GM23338 (cell line): ENCODE measurements at regions not wholly inside any gene's neighbourhood (a gene's known extent, or its start where the extent isn't known, plus 50 kb on each side); places are given as distances from the start of the nearest gene placed in this dataset.

Source experiments
- ATAC-seq: fragments of 200-7000 bp; cut with Tn5 transposase; 3 replicates; pipeline ENCODE4 v1.9.1; 2020
- DNase-seq: peaks from one replicate; pipeline ENCODE4 v3.0.0-alpha.2; 2015; ENCODE audit warnings: low spot score
- H2AFZ ChIP-seq: fragments of 200-600 bp; sonication (generic); 2 replicates; pipeline ENCODE4 v1.8.0; 2016; ENCODE audit warnings: antibody characterized with exemption, mild to moderate bottlenecking, moderate library complexity
- H3F3A ChIP-seq: fragments of 200-600 bp; sonication (generic); replicated peaks from 2 replicates; pipeline ENCODE4 v1.8.0; 2017; ENCODE audit warnings: antibody characterized with exemption, mixed run types, low read depth
- H3K27ac ChIP-seq: fragments of 200-600 bp; sonication (generic); 2 replicates; pipeline ENCODE4 v1.6.1; 2016; ENCODE audit warnings: low read depth
- H3K27me3 ChIP-seq: fragments of 200-600 bp; sonication (generic); 2 replicates; pipeline ENCODE4 v1.8.0; 2016; ENCODE audit warnings: mild to moderate bottlenecking, mixed run types, moderate library complexity; ENCODE audit not compliant: insufficient read depth
- H3K36me3 ChIP-seq: fragments of 200-600 bp; sonication (generic); 2 replicates; pipeline ENCODE4 v1.8.0; 2016; ENCODE audit warnings: mild to moderate bottlenecking; ENCODE audit not compliant: insufficient read depth
- H3K4me1 ChIP-seq: fragments of 200-600 bp; sonication (generic); 2 replicates; pipeline ENCODE4 v1.8.0; 2016; ENCODE audit warnings: mild to moderate bottlenecking, moderate library complexity; ENCODE audit not compliant: insufficient read depth
- H3K4me2 ChIP-seq: fragments of 200-600 bp; sonication (generic); 2 replicates; pipeline ENCODE4 v1.7.1; 2017; ENCODE audit warnings: mixed run types
- H3K4me3 ChIP-seq: fragments of 200-600 bp; sonication (generic); 2 replicates; pipeline ENCODE4 v1.6.1; 2016; ENCODE audit warnings: mixed run types
- H3K79me2 ChIP-seq: fragments of 200-600 bp; sonication (generic); replicated peaks from 2 replicates; pipeline ENCODE4 v1.8.0; 2017; ENCODE audit warnings: mild to moderate bottlenecking; ENCODE audit not compliant: insufficient read depth
- H3K9me2 ChIP-seq: fragments of 200-600 bp; sonication (generic); 2 replicates; pipeline ENCODE4 v1.8.0; 2017; ENCODE audit not compliant: insufficient read depth
- H4K20me1 ChIP-seq: fragments of 200-600 bp; sonication (generic); replicated peaks from 2 replicates; pipeline ENCODE4 v1.8.0; 2017; ENCODE audit warnings: mild to moderate bottlenecking; ENCODE audit not compliant: insufficient read depth
- H3K27ac Mint-ChIP-seq: 2 replicates; pipeline ENCODE4 v1.8.0; 2020; ENCODE audit warnings: inconsistent platforms, mild to moderate bottlenecking, moderate library complexity, mixed read lengths
- H3K27me3 Mint-ChIP-seq: 3 replicates; pipeline ENCODE4 v1.8.0; 2022; ENCODE audit warnings: low read depth, mild to moderate bottlenecking, moderate library complexity, mixed read lengths, inconsistent platforms; ENCODE audit not compliant: insufficient read depth, poor library complexity
- H3K36me3 Mint-ChIP-seq: 3 replicates; pipeline ENCODE4 v1.8.0; 2021; ENCODE audit warnings: low read depth, mild to moderate bottlenecking, inconsistent platforms, moderate library complexity, mixed read lengths
- H3K4me1 Mint-ChIP-seq: 3 replicates; pipeline ENCODE4 v1.8.0; 2020; ENCODE audit warnings: mild to moderate bottlenecking, inconsistent platforms, mixed read lengths
- H3K4me3 Mint-ChIP-seq: 3 replicates; pipeline ENCODE4 v1.8.0; 2021; ENCODE audit warnings: moderate library complexity, mild to moderate bottlenecking, inconsistent platforms, mixed read lengths
- H3K9me3 Mint-ChIP-seq: 3 replicates; pipeline ENCODE4 v1.8.0; 2020; ENCODE audit warnings: moderate library complexity, mild to moderate bottlenecking, inconsistent platforms, mixed read lengths
- CREB1 ChIP-seq: fragments of 250-450 bp; sonication (Bioruptor Pico); IDR thresholded peaks from 2 replicates; pipeline ENCODE4 v1.5.0; 2020; ENCODE audit warnings: low read depth, mild to moderate bottlenecking, moderate library complexity
- ETS1 ChIP-seq: IDR thresholded peaks from 2 replicates; pipeline ENCODE4 v1.6.1; 2016; ENCODE audit warnings: antibody characterized with exemption
- EZH2 ChIP-seq: fragments of 200-600 bp; sonication (generic); IDR thresholded peaks from one replicate; pipeline ENCODE4 v1.8.0; 2017; ENCODE audit warnings: antibody characterized with exemption, mild to moderate bottlenecking, low read depth; ENCODE audit not compliant: unreplicated experiment
- EZH2phosphoT487 ChIP-seq: fragments of 200-600 bp; sonication (generic); IDR thresholded peaks from one replicate; pipeline ENCODE4 v1.8.1; 2018; ENCODE audit warnings: antibody characterized with exemption; ENCODE audit not compliant: unreplicated experiment
- JUNB ChIP-seq: IDR thresholded peaks from one replicate; pipeline ENCODE4 v1.6.1; 2016; ENCODE audit warnings: antibody characterized with exemption; ENCODE audit not compliant: unreplicated experiment
- NANOG ChIP-seq: IDR thresholded peaks from 2 replicates; pipeline ENCODE4 v1.6.1; 2016; ENCODE audit warnings: antibody characterized with exemption, borderline replicate concordance
- POLR2AphosphoS5 ChIP-seq: IDR thresholded peaks from 2 replicates; pipeline ENCODE4 v1.6.1; 2016; ENCODE audit warnings: antibody characterized with exemption, low read depth
- REST ChIP-seq: IDR thresholded peaks from one replicate; pipeline ENCODE4 v1.6.1; 2018; ENCODE audit warnings: antibody characterized with exemption; ENCODE audit not compliant: unreplicated experiment
- STAT1 ChIP-seq: IDR thresholded peaks from one replicate; pipeline ENCODE4 v1.6.1; 2016; ENCODE audit warnings: antibody characterized with exemption; ENCODE audit not compliant: unreplicated experiment
- ZNF114 ChIP-seq: fragments of 250-450 bp; sonication (Bioruptor Pico); IDR thresholded peaks from 2 replicates; pipeline ENCODE4 v1.5.0; 2020; ENCODE audit warnings: mild to moderate bottlenecking, moderate library complexity
- ZNF331 ChIP-seq: fragments of 250-450 bp; sonication (Bioruptor Pico); IDR thresholded peaks from 2 replicates; pipeline ENCODE4 v1.5.0; 2020; ENCODE audit warnings: low read depth, mild to moderate bottlenecking, moderate library complexity
- ZNF462 ChIP-seq: fragments of 250-450 bp; sonication (Bioruptor Pico); IDR thresholded peaks from 2 replicates; pipeline ENCODE4 v1.5.0; 2020; ENCODE audit warnings: mild to moderate bottlenecking, moderate library complexity
- TF ChIP-seq, protein P1 (sequence below), 2 experiments: fragments of 200-600 bp in 1 of 2; sonication (generic) in 1 of 2; conservative IDR thresholded peaks; 2 replicates each; pipeline versions ENCODE4 v1.5.1 to v1.6.1; 2016 to 2017; ENCODE audit warnings: antibody characterized with exemption in 2 of 2, low read depth in 2 of 2, mild to moderate bottlenecking in 2 of 2, moderate library complexity in 1 of 2

GRCh38 chr14:34198096-34198495 is 247.2 kb upstream of the EGLN3 start:
- Histone ChIP-seq H2AFZ (no peak overlapping the region), H3K4me1 (no peaks in the 10 kb centered on the region), H3K27me3 (no peaks in the 10 kb centered on the region), H3K4me3 (no peak overlapping the region), H3K27ac (no peak overlapping the region), H3K9me2 (no peaks in the 10 kb centered on the region; the same call in 1 of the 2 replicates), H3F3A (no peaks in the 10 kb centered on the region), H3K4me2 (no peak overlapping the region), H3K36me3 (no peaks in the 10 kb centered on the region), H4K20me1 (no peaks in the 10 kb centered on the region), H3K79me2 (no peaks in the 10 kb centered on the region)
- no peak overlapping the region for H3K27ac Mint-ChIP-seq
- no peaks in the 10 kb centered on the region for H3K36me3 Mint-ChIP-seq
- H3K4me1 Mint-ChIP-seq: no peaks in the 10 kb centered on the region
- no peak overlapping the region for H3K4me3 Mint-ChIP-seq
- ATAC-seq: no peak
- TF ChIP-seq ETS1 (no peak), JUNB (no peak), CREB1 (CRISPR knock-in tag) (no peak), EZH2 (no peak), EZH2phosphoT487 (no peak), POLR2AphosphoS5 (no peak), ZNF114 (CRISPR knock-in tag) (no peak), NANOG (no peak), ZNF331 (CRISPR knock-in tag) (no peak), REST (no peak), STAT1 (no peak), ZNF462 (CRISPR knock-in tag) (no peak)
- TF ChIP-seq, protein P1, sequence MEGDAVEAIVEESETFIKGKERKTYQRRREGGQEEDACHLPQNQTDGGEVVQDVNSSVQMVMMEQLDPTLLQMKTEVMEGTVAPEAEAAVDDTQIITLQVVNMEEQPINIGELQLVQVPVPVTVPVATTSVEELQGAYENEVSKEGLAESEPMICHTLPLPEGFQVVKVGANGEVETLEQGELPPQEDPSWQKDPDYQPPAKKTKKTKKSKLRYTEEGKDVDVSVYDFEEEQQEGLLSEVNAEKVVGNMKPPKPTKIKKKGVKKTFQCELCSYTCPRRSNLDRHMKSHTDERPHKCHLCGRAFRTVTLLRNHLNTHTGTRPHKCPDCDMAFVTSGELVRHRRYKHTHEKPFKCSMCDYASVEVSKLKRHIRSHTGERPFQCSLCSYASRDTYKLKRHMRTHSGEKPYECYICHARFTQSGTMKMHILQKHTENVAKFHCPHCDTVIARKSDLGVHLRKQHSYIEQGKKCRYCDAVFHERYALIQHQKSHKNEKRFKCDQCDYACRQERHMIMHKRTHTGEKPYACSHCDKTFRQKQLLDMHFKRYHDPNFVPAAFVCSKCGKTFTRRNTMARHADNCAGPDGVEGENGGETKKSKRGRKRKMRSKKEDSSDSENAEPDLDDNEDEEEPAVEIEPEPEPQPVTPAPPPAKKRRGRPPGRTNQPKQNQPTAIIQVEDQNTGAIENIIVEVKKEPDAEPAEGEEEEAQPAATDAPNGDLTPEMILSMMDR (conservative IDR thresholded peaks at IDR 0.05; ENCODE audit: low read depth in 2 of 2): no peak
- H3K27me3 Mint-ChIP-seq: peaks cover 1% of the 10 kb centered on the region
- no peak for DNase-seq
- no peaks in the 10 kb centered on the region for H3K9me3 Mint-ChIP-seq
